ENCODE measurements at regions not wholly inside any gene's neighbourhood (a gene's known extent, or its start where the extent isn't known, plus 50 kb on each side); places are given as distances from the start of the nearest gene placed in this dataset.

GRCh38 chr18:5787936-5788335 lies 107.4 kb downstream of the TMEM200C start (continued):
- no peak for TF ChIP-seq ZBTB33 (IDR thresholded peaks at IDR 0.05; ENCODE audit: extremely low read depth, insufficient replicate concordance, low read length)
- no peak for TF ChIP-seq ATF3 (IDR thresholded peaks at IDR 0.05)
- TF ChIP-seq CTCF (IDR thresholded peaks at IDR 0.05 in 2 of 3, conservative IDR thresholded peaks at IDR 0.05 in 1 of 3; ENCODE audit: borderline replicate concordance in 1 of 3, insufficient read depth in 1 of 3, low read depth in 2 of 3, low read length in 2 of 3), result no peak
- no peak for TF ChIP-seq MAX (IDR thresholded peaks at IDR 0.05)
- TF ChIP-seq EZH2phosphoT487 (IDR thresholded peaks at IDR 0.05; ENCODE audit: borderline replicate concordance), result no peak
- TF ChIP-seq ZNF274 (IDR thresholded peaks at IDR 0.05; ENCODE audit: low read depth, low read length), result no peak
- TF ChIP-seq POLR2AphosphoS5 (IDR thresholded peaks at IDR 0.05; ENCODE audit: low read depth, low read length), result no peak
- no peak for TF ChIP-seq POLR2A (IDR thresholded peaks at IDR 0.05; ENCODE audit: borderline replicate concordance, extremely low read depth, insufficient read depth, insufficient read length)

GRCh38 chr18:5779922-5780321 lies 115.4 kb downstream of the TMEM200C start:
- H3K27me3 ChIP-seq (ENCODE audit: insufficient read depth, low read length), result no peaks in the 10 kb centered on the region
- no peaks in the 10 kb centered on the region for H3K4me1 ChIP-seq (ENCODE audit: control insufficient read depth in 1 of 2, insufficient read depth in 2 of 2, low read length in 2 of 2)
- intact Hi-C loops (cut with micrococcal nuclease), result no loop called here
- no peaks in the 10 kb centered on the region for H3K79me2 ChIP-seq (ENCODE audit: insufficient read depth, low read length)
- peaks cover 11 to 28% of the 10 kb centered on the region in 2 experiments; a peak in 2 of 4 replicates for H3K9me3 ChIP-seq (ENCODE audit: control insufficient read depth in 1 of 2, insufficient read depth in 1 of 2, low read depth in 1 of 2, low read length in 2 of 2)
- no peak overlapping the region for H3K4me2 ChIP-seq (ENCODE audit: low read length)
- no peaks in the 10 kb centered on the region for H3K36me3 ChIP-seq (ENCODE audit: control insufficient read depth in 1 of 2, insufficient read depth in 2 of 2, low read length in 2 of 2)
- H3K9ac ChIP-seq (ENCODE audit: low read length), result no peak overlapping the region
- no peak for TF ChIP-seq SP1 (IDR thresholded peaks at IDR 0.05; ENCODE audit: low read depth)
- no peak overlapping the region for H3K27ac ChIP-seq (ENCODE audit: low read depth, low read length)
- no peaks in the 10 kb centered on the region for H3K9me2 ChIP-seq (ENCODE audit: insufficient read depth)
- ChIA-PET RAD21 (ENCODE audit: low non-redundant PET in 1 of 2, low total read pairs in 2 of 2, uncharacterized antibody in 2 of 2, unreplicated experiment in 2 of 2) (no interaction called here), CTCF (no interaction called here), POLR2A (no interaction called here)
- no peak overlapping the region for H2AFZ ChIP-seq (ENCODE audit: low read depth, low read length, poor library complexity, severe bottlenecking)
- DNase-seq (ENCODE audit: low read depth, low spot score) (no peak), ATAC-seq (no peak)
- H4K20me1 ChIP-seq (ENCODE audit: insufficient read depth), result no peaks in the 10 kb centered on the region
- no peak overlapping the region for H3K4me3 ChIP-seq (replicated peaks in 1 of 2; ENCODE audit: low read depth in 1 of 2, low read length in 2 of 2)
- no TSS peak for BruUV-seq (replicated peaks)
